NT2/D1 (cell line): ENCODE measurements at regions not wholly inside any gene's neighbourhood (a gene's known extent, or its start where the extent isn't known, plus 50 kb on each side); places are given as distances from the start of the nearest gene placed in this dataset.

Experiments used
- SUZ12 ChIP-seq: IDR thresholded peaks from 2 replicates; pipeline ENCODE4 v1.6.1; 2011; ENCODE audit not compliant: insufficient read length, insufficient read depth; ENCODE audit errors: extremely low read depth
- YY1 ChIP-seq: IDR thresholded peaks from 2 replicates; pipeline ENCODE4 v1.6.1; 2011; ENCODE audit not compliant: insufficient read length, insufficient read depth
- ZNF274 ChIP-seq: IDR thresholded peaks from 2 replicates; pipeline ENCODE4 v1.6.1; 2011; ENCODE audit warnings: mild to moderate bottlenecking, low read depth, low read length

GRCh38 chr3:27637346-27637995 lies 84.7 kb downstream of the EOMES start:
- TF ChIP-seq ZNF274 (no peak), YY1 (no peak), SUZ12 (no peak)
